DOHH2 (cell line): ENCODE measurements at regions not wholly inside any gene's neighbourhood (a gene's known extent, or its start where the extent isn't known, plus 50 kb on each side); places are given as distances from the start of the nearest gene placed in this dataset.
"Not testable (repeated sequence)": the region's sequence is repeated elsewhere in the genome, so short reads cannot be mapped to it uniquely, and the experiment has no call there.

Experiments used
- H3F3A ChIP-seq: fragments of 200-600 bp; sonication (generic), shearing (Covaris generic); 2 replicates; pipeline ENCODE4 v1.6.0; 2016; ENCODE audit warnings: antibody characterized with exemption, mild to moderate bottlenecking; ENCODE audit not compliant: control insufficient read depth, insufficient read depth
- H3K27ac ChIP-seq: fragments of 200-600 bp; sonication (generic); 2 replicates; pipeline ENCODE4 v1.5.1; 2014; ENCODE audit warnings: low read depth, mild to moderate bottlenecking, low read length, moderate library complexity
- H3K27me3 ChIP-seq: fragments of 200-600 bp; sonication (generic); 2 replicates; pipeline ENCODE4 v1.6.1; 2014; ENCODE audit warnings: mild to moderate bottlenecking, low read length, mixed read lengths; ENCODE audit not compliant: control insufficient read depth
- H3K36me3 ChIP-seq: fragments of 200-600 bp; sonication (generic); 2 replicates; pipeline ENCODE4 v1.6.1; 2014; ENCODE audit warnings: mild to moderate bottlenecking, low read length, moderate library complexity, mixed read lengths; ENCODE audit not compliant: control insufficient read depth
- H3K4me1 ChIP-seq: fragments of 200-600 bp; sonication (generic); 2 replicates; pipeline ENCODE4 v1.6.1; 2014; ENCODE audit warnings: mild to moderate bottlenecking, low read length, mixed read lengths; ENCODE audit not compliant: control insufficient read depth
- H3K4me2 ChIP-seq: fragments of 200-600 bp; sonication (generic); 2 replicates; pipeline ENCODE4 v1.6.0; 2014; ENCODE audit warnings: mild to moderate bottlenecking, low read length, moderate library complexity
- H3K4me3 ChIP-seq: fragments of 200-600 bp; sonication (generic); 2 replicates; pipeline ENCODE4 v1.5.1; 2014; ENCODE audit warnings: mild to moderate bottlenecking, low read length, mixed read lengths
- H3K79me2 ChIP-seq: fragments of 200-600 bp; sonication (generic); 2 replicates; pipeline ENCODE4 v1.6.1; 2014; ENCODE audit warnings: mild to moderate bottlenecking, low read length, mixed read lengths; ENCODE audit not compliant: control insufficient read depth
- H3K9me2 ChIP-seq: fragments of 200-600 bp; sonication (generic); replicated peaks from 2 replicates; pipeline ENCODE4 v1.6.1; 2014; ENCODE audit warnings: mild to moderate bottlenecking, low read length, mixed read lengths; ENCODE audit not compliant: control insufficient read depth
- H3K9me3 ChIP-seq: fragments of 200-600 bp; sonication (generic); 2 replicates; pipeline ENCODE4 v1.6.1; 2014; ENCODE audit warnings: antibody characterized with exemption, low read length, mixed read lengths; ENCODE audit not compliant: control insufficient read depth, insufficient read depth
- H4K20me1 ChIP-seq: fragments of 200-600 bp; sonication (generic); 2 replicates; pipeline ENCODE4 v1.6.0; 2014; ENCODE audit warnings: low read depth, mild to moderate bottlenecking, antibody characterized with exemption, low read length, moderate library complexity; ENCODE audit not compliant: control insufficient read depth, insufficient read depth

DNA sequence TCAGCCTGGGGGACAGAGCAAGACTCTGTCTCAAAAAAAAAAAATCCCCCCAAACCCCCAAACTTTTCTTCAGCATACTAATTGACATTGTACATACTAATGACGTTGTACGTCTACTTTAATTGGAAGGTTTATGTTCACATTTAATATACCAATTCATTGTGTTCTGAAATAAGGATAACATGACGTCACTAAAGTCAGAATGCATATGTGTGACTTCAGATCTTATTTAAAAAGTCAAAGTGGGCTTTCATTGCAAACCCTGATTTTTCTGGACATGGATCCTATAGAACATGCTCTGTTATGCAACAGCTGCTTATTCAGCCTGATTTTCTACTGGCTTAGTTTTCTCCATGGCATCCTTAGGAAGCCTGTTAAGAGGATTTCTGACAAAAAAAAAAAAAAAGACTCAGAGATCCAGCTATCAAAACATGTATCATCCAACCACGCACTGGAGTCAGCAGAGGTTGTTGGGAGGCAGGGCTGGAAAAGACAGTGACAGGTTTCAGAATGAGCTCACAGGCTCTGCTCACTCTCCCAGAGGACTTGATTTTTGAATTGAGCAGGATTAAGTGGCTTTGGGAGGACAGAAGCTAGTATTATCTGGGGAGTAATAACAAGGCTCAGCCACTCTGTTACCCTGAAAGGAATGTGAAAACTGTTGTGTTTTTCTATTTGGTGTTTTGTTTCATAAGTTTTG lies 1472.0 kb downstream of the KHDRBS2 start:
- not testable (repeated sequence) for H3K9me3 ChIP-seq, H3F3A ChIP-seq, H3K27ac ChIP-seq, H3K27me3 ChIP-seq, H3K9me2 ChIP-seq, H4K20me1 ChIP-seq, H3K4me1 ChIP-seq, H3K79me2 ChIP-seq, H3K4me2 ChIP-seq, H3K4me3 ChIP-seq, H3K36me3 ChIP-seq

- H3K9me2 ChIP-seq, H4K20me1 ChIP-seq, H3K27ac ChIP-seq, H3K36me3 ChIP-seq, H3K4me1 ChIP-seq, H3K4me3 ChIP-seq, H3K4me2 ChIP-seq, H3K79me2 ChIP-seq, H3F3A ChIP-seq, H3K27me3 ChIP-seq, H3K9me3 ChIP-seq: not testable (repeated sequence)
These were observed 1475.8 kb downstream of the KHDRBS2 start for GRCh38 chr6:60810216-60810615.

- not testable (repeated sequence) for H3K9me3 ChIP-seq, H3K4me3 ChIP-seq, H3K27me3 ChIP-seq, H3K79me2 ChIP-seq, H3F3A ChIP-seq, H3K27ac ChIP-seq, H3K4me1 ChIP-seq, H3K36me3 ChIP-seq, H3K4me2 ChIP-seq, H3K9me2 ChIP-seq, H4K20me1 ChIP-seq
These were observed 1486.9 kb downstream of the KHDRBS2 start for GRCh38 chr6:60799146-60799545.

DNA sequence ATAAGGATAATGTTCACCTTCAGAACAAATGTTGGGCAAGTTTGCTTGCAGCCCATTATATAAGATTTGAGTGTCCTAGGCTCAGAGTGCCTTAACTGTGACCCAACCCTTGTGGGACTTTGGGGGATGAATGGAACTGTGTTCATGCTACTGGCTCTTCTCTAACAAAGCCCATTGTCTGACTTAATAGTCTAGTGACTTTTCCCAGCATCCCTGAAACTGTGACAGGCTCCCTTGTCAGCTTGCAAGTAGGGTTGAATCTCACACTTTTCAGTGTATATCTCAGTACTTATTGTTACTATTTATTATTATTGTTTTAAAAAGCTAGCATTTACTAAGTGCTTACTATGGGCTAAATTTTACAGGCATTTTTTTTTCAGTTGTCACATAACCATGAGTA lies 1488.2 kb downstream of the KHDRBS2 start:
- H3K4me3 ChIP-seq, H3K4me2 ChIP-seq: not testable (repeated sequence)

GRCh38 chr6:60789601-60790000 lies 1496.4 kb downstream of the KHDRBS2 start:
- H3K4me3 ChIP-seq, H3K4me1 ChIP-seq, H3K27ac ChIP-seq, H3K79me2 ChIP-seq, H3F3A ChIP-seq, H3K4me2 ChIP-seq, H3K27me3 ChIP-seq, H3K9me2 ChIP-seq, H3K9me3 ChIP-seq, H4K20me1 ChIP-seq, H3K36me3 ChIP-seq: not testable (repeated sequence)

More for the DNA sequence above, 1488.2 kb downstream of the KHDRBS2 start:
- not testable (repeated sequence) for H3F3A ChIP-seq, H3K9me2 ChIP-seq, H3K27ac ChIP-seq, H3K4me1 ChIP-seq, H3K27me3 ChIP-seq, H3K9me3 ChIP-seq, H3K36me3 ChIP-seq, H3K79me2 ChIP-seq, H4K20me1 ChIP-seq

DNA sequence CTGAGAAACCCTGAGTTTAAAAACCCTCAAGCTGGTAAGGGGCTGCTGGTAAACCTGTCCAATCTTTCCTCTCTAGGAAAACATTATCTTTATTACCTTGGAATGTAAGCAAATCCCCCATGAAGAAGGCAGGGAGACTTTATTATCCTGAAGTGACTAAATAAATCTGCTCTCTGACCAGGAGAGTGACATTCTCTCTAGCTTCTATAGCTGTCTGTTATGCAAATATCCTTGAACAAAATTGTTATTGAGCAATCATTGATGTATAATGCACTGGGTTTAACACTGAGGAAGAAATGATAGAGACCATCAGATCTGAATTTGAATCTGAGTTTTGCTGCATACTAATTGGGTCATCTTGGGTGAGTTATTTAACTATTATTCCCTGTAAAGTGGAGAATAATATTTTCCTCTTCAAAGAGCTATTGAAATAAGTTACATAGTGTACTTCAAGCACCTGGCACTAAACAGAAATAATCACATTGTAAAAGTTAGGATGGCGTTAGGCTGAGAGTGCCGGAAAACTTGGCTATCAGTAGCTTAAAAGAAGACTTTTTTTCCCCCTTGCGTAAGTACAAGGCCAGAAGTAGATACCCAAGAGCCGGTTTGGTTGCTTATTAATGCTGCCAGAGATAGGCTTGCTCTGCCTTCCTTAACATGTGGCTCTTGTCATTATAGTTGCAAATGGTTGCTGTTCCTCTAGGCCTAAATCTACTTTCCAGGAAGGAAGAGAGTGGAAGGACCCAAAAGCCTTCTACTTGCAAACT lies 1503.1 kb downstream of the KHDRBS2 start:
- H3K27me3 ChIP-seq, H3K79me2 ChIP-seq, H3K4me3 ChIP-seq, H3K4me1 ChIP-seq, H4K20me1 ChIP-seq, H3F3A ChIP-seq, H3K9me2 ChIP-seq, H3K4me2 ChIP-seq, H3K27ac ChIP-seq, H3K9me3 ChIP-seq, H3K36me3 ChIP-seq: not testable (repeated sequence)

- not testable (repeated sequence) for H3K36me3 ChIP-seq, H3K4me3 ChIP-seq, H3K4me1 ChIP-seq, H3F3A ChIP-seq, H3K27me3 ChIP-seq, H3K9me3 ChIP-seq, H4K20me1 ChIP-seq, H3K4me2 ChIP-seq, H3K27ac ChIP-seq, H3K79me2 ChIP-seq, H3K9me2 ChIP-seq
These were observed 1506.4 kb downstream of the KHDRBS2 start for GRCh38 chr6:60779591-60779990.

- not testable (repeated sequence) for H3K9me2 ChIP-seq, H3K27ac ChIP-seq, H3K27me3 ChIP-seq, H4K20me1 ChIP-seq, H3K4me1 ChIP-seq, H3K79me2 ChIP-seq, H3K4me3 ChIP-seq, H3K36me3 ChIP-seq, H3F3A ChIP-seq, H3K9me3 ChIP-seq, H3K4me2 ChIP-seq
These were observed 1518.1 kb downstream of the KHDRBS2 start for GRCh38 chr6:60767791-60768499.
